ENCODE measurements at regions not wholly inside any gene's neighbourhood (a gene's known extent, or its start where the extent isn't known, plus 50 kb on each side); places are given as distances from the start of the nearest gene placed in this dataset.

DNA sequence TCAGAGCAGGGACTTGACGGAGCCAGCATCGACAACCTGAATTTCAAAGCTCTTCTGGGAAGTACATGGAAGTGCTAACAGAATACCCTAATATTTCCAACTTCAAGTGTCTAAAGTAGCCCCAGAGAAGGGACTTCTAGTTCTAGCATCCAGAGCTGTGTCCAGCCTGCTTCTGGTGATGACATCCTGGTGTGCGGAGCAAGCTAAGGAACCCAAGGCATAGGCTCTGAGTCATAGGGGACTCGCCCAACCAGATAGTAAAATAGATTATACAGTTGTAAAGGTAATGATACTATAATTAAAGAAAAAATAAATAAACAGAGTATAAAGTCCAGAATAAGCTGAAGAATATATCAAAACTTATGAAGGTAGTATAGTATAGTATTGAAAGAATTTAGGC is 108.1 kb upstream of the SERPINE2 start:
- Histone ChIP-seq H4K8ac (ENCODE audit: extremely low read depth, insufficient read depth, low read length) (no peak overlapping the region), H3K27ac (ENCODE audit: low read depth, low read length) (no peak overlapping the region), H3K4ac (replicated peaks; ENCODE audit: insufficient read length, low read depth, low read length) (no peak overlapping the region), H3K4me2 (ENCODE audit: insufficient read depth in 1 of 2, low read depth in 2 of 2, low read length in 2 of 2) (no peak overlapping the region), H2AK5ac (ENCODE audit: low read depth, low read length) (no peak overlapping the region), H3K9ac (replicated peaks in 1 of 4; ENCODE audit: extremely low read depth in 1 of 4, low read depth in 3 of 4, low read length in 3 of 4) (no peak overlapping the region), H3K4me3 (ENCODE audit: extremely low read depth in 1 of 4, insufficient read depth in 2 of 4, low read depth in 3 of 4, low read length in 4 of 4) (no peak overlapping the region), H4K5ac (ENCODE audit: insufficient read length, low read depth, low read length) (no peak overlapping the region), H3K18ac (ENCODE audit: extremely low read depth, low read length) (no peak overlapping the region), H4K20me1 (replicated peaks in 1 of 2; ENCODE audit: control insufficient read depth in 1 of 2, insufficient read depth in 2 of 2, low read length in 2 of 2) (no peaks in the 10 kb centered on the region), H2BK12ac (ENCODE audit: low read depth, low read length) (no peak overlapping the region), H3K14ac (ENCODE audit: insufficient read length) (no peak overlapping the region), H3K9me3 (ENCODE audit: insufficient read depth in 2 of 2, low read depth in 1 of 2, low read length in 1 of 2) (no peaks in the 10 kb centered on the region), H3K36me3 (ENCODE audit: control insufficient read depth in 2 of 4, insufficient read depth in 4 of 4, low read length in 3 of 4) (no peaks in the 10 kb centered on the region), H3K23ac (ENCODE audit: insufficient read length) (no peak overlapping the region), H3K79me1 (ENCODE audit: low read depth, low read length) (no peaks in the 10 kb centered on the region), H2AFZ (ENCODE audit: low read length) (no peak overlapping the region), H2BK15ac (ENCODE audit: low read length) (no peak overlapping the region), H2BK5ac (ENCODE audit: low read depth, low read length) (no peak overlapping the region), H3K23me2 (ENCODE audit: low read depth, low read length) (no peaks in the 10 kb centered on the region), H3K56ac (replicated peaks; ENCODE audit: insufficient read length, low read depth, low read length) (no peak overlapping the region), H2BK120ac (replicated peaks; ENCODE audit: low read depth, low read length) (no peak overlapping the region), H3K79me2 (ENCODE audit: control insufficient read depth in 1 of 2, insufficient read depth in 2 of 2, low read length in 2 of 2) (no peaks in the 10 kb centered on the region), H4K91ac (replicated peaks; ENCODE audit: insufficient read length, low read length) (no peak overlapping the region), H2BK20ac (ENCODE audit: low read length) (no peak overlapping the region), H3K4me1 (replicated peaks in 1 of 4; ENCODE audit: control insufficient read depth in 3 of 4, insufficient read depth in 4 of 4, low read length in 3 of 4) (no peaks in the 10 kb centered on the region), H3K27me3 (replicated peaks in 1 of 4; ENCODE audit: control insufficient read depth in 3 of 4, extremely low read depth in 1 of 4, insufficient read depth in 3 of 4, low read length in 3 of 4) (no peaks in the 10 kb centered on the region)
- CTCF ChIA-PET (ENCODE audit: partially characterized antibody), result interaction anchor here (0.9 to 1.3 kb wide), 2 partner anchors 137 to 222 kb away, joined by 4 to 5 read pairs; no protein-coding TSS in a partner anchor
- DNase-seq (ENCODE audit: low read depth in 1 of 2, low spot score in 2 of 2) (no peak), FAIRE-seq (no peak)
- POLR2A ChIA-PET (ENCODE audit: partially characterized antibody), result no interaction called here
- WGBS, 2 experiments (ENCODE audit: extremely low coverage in 1 of 2, insufficient coverage in 1 of 2, insufficient read length in 1 of 2, insufficient replicate concordance in 2 of 2, low coverage in 1 of 2, low lambda C conversion rate in 2 of 2, missing lambda C conversion rate in 1 of 2), result 92% methylated on average over 4 of the region's 4 CpGs; no CpG with 5 or more reads in 1 of the 2 experiments
- no peak for TF ChIP-seq SP2 (IDR thresholded peaks at IDR 0.05; ENCODE audit: low read length)
- no peak for TF ChIP-seq TBP (IDR thresholded peaks at IDR 0.05; ENCODE audit: low read depth, low read length)
- TF ChIP-seq ATF3 (IDR thresholded peaks at IDR 0.05; ENCODE audit: insufficient read depth, low read depth, low read length), result no peak
- no peak for TF ChIP-seq ASH2L (IDR thresholded peaks at IDR 0.05; ENCODE audit: low read length)
- no peak for TF ChIP-seq EP300 (IDR thresholded peaks at IDR 0.05; ENCODE audit: borderline replicate concordance in 1 of 2, low read depth in 2 of 2, low read length in 2 of 2)
- no peak for TF ChIP-seq NRF1 (IDR thresholded peaks at IDR 0.05; ENCODE audit: low read depth, low read length)
- TF ChIP-seq, protein P1, sequence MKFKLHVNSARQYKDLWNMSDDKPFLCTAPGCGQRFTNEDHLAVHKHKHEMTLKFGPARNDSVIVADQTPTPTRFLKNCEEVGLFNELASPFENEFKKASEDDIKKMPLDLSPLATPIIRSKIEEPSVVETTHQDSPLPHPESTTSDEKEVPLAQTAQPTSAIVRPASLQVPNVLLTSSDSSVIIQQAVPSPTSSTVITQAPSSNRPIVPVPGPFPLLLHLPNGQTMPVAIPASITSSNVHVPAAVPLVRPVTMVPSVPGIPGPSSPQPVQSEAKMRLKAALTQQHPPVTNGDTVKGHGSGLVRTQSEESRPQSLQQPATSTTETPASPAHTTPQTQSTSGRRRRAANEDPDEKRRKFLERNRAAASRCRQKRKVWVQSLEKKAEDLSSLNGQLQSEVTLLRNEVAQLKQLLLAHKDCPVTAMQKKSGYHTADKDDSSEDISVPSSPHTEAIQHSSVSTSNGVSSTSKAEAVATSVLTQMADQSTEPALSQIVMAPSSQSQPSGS (IDR thresholded peaks at IDR 0.05; ENCODE audit: low read length), result no peak
- no peak for TF ChIP-seq EZH2 (IDR thresholded peaks at IDR 0.05; ENCODE audit: low read depth, low read length, severe bottlenecking)
- TF ChIP-seq RBBP5 (IDR thresholded peaks at IDR 0.05; ENCODE audit: borderline replicate concordance, low read depth, low read length), result no peak
- TF ChIP-seq CBX5 (IDR thresholded peaks at IDR 0.05; ENCODE audit: low read depth, low read length), result no peak
- TF ChIP-seq RNF2 (IDR thresholded peaks at IDR 0.05; ENCODE audit: borderline replicate concordance, low read depth, low read length, missing control alignments, poor library complexity, severe bottlenecking), result no peak
- TF ChIP-seq RFX5 (IDR thresholded peaks at IDR 0.05; ENCODE audit: borderline replicate concordance, low read depth, low read length), result no peak
